ENCODE measurements at regions not wholly inside any gene's neighbourhood (a gene's known extent, or its start where the extent isn't known, plus 50 kb on each side); places are given as distances from the start of the nearest gene placed in this dataset.
"Not testable (repeated sequence)": the region's sequence is repeated elsewhere in the genome, so short reads cannot be mapped to it uniquely, and the experiment has no call there.

DNA sequence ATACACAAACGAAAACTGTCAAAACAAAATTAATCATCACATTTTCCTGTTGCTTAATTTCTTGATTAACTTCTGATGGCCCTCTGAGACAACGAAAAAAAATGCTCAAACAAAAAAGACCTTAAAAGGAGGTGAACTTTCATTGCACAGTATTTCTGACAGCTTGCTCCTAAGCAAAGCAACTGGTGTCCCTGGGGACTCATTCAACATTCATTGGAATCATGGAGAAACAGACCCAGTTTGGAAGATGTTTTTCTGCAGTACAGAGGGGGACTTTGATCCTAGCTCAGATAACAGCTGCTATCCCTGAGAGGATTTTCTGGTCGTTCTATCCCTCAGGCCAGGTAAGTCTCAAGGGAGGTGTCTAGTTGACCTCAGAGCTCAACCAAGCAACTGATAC lies 378.7 kb upstream of the ATP11B start:
- no peak for DNase-seq

DNA sequence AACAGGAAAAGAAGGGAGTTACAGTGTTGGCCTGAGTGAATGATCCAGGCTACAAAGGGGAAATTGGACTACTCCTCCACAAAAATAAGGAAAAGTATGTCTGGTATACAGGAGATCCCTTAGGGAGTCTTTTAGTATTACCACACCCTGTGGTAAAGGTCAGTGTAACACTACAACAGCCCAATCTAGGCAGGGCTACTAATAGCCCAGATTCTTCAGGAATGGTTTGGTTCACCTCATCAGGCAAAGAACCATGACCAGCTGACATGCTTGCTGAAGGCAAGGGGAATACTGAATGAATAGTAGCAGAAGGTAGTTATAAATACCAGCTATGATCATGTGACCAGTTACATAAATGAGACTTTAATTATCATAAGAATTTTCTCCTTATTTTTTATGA lies 372.6 kb upstream of the ATP11B start:
- DNase-seq, result no peak

DNA sequence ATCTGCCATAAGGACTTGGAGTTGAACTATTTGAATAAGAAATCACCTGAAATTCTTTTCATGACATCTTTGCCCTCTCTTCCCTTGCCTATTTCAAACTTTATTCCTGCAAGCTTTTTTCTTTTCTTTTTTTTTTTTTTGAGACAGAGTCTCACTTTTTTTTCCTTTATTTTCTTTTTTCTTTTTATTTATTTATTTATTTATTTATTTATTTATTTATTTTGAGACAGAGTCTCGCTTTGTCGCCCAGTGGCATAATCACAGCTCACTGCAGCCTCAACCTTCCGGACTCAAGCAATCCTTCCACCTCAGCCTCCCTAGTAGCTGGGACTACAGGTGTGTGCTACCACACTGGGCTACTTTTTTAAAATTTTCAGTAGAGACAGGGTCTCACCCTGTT lies 369.3 kb upstream of the ATP11B start:
- no peak for DNase-seq

DNA sequence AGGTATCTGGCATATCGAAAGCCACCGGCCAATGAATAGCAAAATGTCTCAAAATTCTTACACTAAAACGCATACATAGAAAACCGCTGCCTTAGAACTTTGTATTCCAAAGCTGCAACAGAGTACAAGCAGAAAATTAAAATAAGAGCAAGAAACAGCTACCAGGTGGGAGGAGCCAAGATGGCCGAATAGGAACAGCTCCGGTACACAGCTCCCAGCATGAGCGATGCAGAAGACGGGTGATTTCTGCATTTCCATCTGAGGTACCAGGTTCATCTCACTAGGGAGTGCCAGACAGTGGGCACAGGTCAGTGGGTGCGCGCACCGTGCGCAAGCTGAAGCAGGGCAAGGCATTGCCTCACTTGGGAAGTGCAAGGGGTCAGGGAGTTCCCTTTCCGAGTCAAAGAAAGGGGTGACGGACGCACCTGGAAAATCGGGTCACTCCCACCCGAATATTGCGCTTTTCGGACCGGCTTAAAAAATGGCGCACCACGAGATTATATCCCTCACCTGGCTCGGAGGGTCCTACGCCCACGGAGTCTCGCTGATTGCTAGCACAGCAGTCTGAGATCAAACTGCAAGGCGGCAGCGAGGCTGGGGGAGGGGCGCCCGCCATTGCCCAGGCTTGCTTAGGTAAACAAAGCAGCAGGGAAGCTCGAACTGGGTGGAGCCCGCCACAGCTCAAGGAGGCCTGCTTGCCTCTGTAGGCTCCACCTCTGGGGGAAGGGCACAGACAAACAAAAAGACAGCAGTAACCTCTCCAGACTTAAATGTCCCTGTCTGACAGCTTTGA lies 367.2 kb upstream of the ATP11B start:
- not testable (repeated sequence) for DNase-seq

GRCh38 chr3:182431972-182432371 lies 361.3 kb upstream of the ATP11B start:
- DNase-seq, result not testable (repeated sequence)

- no peak for DNase-seq
Measured at GRCh38 chr3:182435860-182436259, 357.4 kb upstream of the ATP11B start.

- DNase-seq, result no peak
Measured at GRCh38 chr3:182436547-182436946, 356.8 kb upstream of the ATP11B start.

DNA sequence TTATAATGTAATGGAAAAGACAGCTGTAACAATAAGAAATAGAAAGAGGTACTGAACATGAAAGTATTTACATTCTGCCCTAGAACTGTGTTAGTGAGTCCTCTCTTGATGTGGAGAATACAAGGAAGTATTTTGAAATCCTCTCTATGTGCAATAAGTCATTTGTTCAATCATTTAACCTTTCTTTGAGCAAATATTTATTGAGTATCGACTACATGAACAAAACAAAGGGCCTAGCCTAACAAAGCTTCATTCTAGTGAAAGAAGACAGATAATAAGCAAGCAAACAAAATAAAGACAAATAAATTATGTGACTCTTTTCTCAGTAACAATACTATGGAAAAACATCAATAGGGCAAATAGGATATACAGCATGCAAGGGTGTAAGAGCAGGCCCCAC lies 354.9 kb upstream of the ATP11B start:
- DNase-seq, result no peak

DNA sequence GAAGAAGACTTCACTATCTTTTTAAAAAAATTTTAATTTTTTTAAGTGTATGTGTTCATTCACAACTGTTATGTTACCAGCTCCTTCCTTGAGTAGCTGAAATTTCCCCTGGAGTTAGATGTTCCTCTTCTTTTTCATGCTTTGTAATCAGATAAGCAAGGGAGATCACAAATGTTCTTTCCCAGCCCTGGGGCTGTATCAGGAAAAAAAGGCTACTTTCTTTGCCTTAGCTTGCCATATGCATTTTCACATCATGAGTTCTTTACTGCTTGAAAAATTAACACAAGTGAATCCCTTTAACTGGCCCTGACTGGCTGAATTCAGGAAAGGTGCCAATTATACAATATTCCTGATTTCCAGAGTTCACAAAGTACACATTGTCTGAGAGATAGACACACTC lies 353.2 kb upstream of the ATP11B start:
- no peak for DNase-seq

GRCh38 chr3:182445576-182445975 lies 347.7 kb upstream of the ATP11B start:
- no peak for DNase-seq

DNA sequence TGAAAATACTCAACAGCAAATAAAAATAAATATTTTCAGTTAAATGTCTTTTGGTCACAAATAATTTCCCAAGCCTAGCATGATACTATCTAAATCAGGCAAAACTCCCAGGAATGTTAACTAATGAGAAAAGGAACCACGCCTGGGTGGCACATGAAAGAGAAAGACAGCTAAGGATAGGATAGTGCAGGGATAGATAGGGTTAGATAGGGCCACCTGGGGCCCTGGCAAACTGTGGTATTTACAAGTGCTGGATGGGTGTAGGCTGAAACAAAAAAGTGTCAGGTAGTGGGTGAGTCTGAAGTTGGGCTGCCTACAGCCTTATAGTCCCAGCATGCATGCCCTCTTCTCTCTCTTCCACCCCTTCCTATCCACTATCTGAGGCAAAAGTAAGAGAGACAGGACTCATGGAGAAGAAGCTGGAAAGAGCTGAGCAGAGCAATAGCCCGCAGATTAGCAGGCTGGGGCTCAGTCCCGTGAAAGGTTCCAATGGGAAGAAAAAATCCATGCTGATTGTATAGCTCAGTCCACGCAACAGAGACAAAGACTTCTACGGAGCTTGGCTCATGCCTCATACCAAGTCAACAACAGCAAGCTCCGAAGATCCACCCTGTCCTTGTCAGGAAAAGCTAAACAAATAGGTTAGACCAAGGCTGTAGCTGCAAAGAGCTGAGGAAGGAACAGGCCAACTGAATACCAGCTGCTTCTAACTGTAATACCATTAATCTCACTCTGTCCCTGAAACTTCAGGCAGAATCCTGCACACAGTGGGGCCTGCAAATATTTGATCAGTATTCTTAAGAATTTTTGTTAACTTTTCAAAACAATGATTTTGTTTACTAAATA lies 342.1 kb upstream of the ATP11B start:
- DNase-seq, result no peak

DNA sequence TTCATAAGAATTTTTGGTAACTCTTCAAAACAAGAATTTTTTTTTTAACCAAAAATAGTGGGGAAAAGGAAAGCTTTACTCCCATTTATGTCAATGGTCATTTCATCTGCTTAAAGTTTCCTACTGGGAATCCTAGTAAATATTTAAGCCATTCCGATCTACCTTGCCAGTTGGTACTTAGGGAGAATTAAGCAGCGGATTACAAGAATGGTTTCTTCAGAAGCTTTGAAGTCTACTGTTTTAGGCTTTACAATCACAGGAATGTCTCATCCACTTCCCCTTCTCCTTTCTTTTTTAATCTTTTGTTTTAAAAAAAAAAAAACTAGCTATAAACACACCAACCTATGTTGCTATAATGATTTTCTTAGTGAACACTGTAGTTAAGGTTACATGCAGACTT lies 341.4 kb upstream of the ATP11B start:
- DNase-seq, result no peak

- no peak for DNase-seq
Measured at GRCh38 chr3:182455011-182455410, 338.3 kb upstream of the ATP11B start.

DNA sequence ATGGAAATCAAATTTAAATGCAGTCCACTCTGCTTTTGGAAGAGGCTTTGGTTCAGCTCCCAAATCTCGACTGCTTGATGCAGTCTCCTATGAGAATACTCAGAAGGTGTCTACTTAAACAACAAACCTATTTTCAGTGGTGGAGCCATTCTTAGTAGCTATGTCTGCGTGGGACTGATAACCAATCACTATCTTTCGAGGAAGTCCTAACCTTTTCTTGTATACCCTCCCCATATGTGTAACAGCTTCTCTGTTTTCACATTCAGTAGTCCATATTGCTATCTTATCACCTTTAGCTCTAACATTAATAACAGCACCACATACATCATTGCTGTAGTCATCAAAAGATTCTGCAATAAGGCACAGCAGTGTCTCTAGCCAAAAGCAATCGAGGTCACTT lies 333.0 kb upstream of the ATP11B start:
- DNase-seq, result no peak

GRCh38 chr3:182462152-182462551 lies 331.2 kb upstream of the ATP11B start:
- no peak for DNase-seq

- DNase-seq, result no peak
Measured at GRCh38 chr3:182464513-182465145, 328.7 kb upstream of the ATP11B start.

DNA sequence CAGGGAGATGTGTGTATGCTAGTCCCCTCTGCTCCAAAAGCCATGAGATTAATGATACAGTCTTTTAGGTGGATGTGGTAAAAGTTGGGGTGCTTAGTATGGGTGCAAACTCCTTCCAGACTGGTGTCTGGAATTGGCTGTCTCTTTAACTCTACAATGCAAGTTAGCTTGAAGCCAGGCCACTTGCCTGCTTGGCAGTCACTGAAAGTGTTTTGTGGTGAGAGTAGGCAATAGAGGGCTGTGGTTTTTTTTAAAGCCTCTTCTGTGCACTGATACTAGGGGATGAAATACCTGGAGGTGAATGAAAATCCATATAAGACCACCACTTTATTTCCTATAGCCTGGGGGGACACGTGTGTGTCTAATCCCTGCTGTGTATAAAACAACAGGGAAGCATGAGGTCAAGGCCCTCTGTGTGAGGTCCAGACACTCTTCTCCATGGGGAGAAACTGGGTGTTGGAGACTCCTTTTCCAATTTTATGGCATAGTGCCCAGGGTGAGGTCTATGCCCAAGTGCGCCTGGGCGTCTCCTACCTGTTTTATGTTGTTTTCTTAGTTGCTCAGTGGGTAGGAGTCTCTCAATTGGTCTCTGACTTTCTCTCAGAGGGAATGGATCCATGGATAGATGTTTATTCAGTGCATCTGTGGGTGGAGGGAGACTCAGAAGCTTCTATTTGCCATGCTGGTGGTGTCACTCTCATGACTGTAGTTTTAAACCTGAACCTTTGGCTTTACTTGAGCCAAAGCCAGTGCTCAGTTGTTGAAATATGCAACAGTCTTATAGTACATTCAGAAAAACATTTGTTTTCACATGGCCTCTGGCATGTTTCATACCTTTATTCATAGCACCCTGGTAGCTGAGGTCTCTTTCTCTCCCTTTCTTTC lies 327.8 kb upstream of the ATP11B start:
- DNase-seq, result no peak

DNA sequence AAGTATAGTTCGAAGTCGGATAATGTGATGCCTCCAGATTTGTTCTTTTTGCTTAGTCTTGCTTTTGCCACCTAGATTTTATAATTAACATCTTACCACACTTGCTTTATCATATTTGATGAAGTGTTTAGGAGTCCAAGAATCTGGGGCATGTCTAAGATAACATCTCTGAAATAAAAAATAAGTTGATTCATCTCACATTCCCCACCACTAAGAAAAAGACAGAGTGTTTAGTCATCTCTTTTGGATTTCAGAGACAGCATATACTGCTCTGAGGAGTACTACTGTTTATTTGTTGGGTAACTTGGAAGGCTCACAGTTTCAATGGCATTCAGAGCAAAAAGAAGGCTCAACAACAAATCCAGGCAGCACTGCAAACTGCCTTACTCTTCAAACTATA lies 324.2 kb upstream of the ATP11B start:
- DNase-seq, result peak; percentile 47

GRCh38 chr3:182470187-182470586 lies 323.1 kb upstream of the ATP11B start:
- DNase-seq, result no peak

DNA sequence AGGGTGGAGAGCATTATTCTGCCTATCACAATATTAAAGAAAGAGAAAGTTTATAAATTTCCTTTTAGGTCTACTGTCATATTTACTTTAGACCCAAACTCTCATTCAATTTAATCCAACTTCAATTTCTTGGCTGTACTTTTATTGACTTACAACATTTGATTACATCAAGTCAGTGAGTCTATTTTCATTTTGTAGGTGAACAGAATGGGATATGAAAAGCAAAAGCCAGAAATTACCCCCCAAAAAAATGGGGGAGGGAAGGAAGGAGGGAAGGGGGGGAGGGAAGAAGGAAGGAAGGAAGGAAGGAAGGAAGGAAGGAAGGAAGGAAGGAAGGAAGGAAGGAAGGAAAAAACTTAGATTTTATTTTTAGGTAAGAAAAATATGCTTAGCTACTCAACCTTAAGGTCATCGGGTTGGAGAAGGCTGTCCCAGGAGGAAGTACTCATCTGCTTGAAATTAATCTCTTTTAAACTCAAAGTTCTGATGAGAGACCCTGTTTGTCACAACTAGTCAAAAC lies 320.1 kb upstream of the ATP11B start:
- no peak for DNase-seq

- DNase-seq, result no peak
Measured at GRCh38 chr3:182478369-182478768, 314.9 kb upstream of the ATP11B start.
